ENCODE measurements at regions not wholly inside any gene's neighbourhood (a gene's known extent, or its start where the extent isn't known, plus 50 kb on each side); places are given as distances from the start of the nearest gene placed in this dataset.
A peak's percentile ranks its signal among the peaks of the same experiment; 100 is the strongest.

DNA sequence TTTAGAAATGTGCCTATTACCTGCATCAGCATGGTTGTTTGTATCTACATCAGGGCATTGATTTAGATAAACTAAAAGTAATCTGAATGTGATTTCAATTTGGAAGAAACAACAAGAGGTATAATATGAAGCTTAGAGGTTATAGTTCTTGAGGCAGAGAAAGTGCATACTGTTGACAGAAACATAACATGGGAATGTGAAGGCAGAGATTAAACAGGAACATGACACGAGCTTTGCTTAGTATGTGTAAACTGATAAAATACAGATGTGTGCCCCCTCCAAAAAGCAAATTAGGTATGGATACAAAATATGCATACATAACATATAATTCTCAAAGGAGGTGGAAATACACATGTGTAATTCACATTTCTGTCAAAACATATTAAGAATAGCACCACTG, 1180.2 kb upstream of the ADGRL3 start:
- no peak for DNase-seq (ENCODE audit: low read depth)

DNA sequence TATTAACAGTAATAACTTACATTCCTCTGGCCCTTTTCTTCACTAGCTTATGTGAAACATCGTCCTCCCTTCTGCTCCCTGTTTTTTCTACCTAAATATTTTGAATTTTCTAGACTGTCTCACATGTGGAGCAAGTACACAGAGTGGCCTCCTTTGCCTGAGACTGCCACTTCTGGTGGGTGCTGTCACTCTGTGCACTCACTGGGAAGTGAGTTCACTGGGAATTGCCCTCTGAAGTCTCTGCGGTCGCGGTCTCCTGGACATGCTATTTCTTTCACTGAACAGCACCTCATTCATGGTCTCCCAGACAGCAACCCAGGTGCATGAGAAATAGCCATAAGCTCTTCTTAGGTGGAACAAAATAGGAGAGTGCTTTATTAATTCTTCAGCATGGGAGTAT, 1179.7 kb upstream of the ADGRL3 start:
- DNase-seq (ENCODE audit: low read depth), result no peak

DNA sequence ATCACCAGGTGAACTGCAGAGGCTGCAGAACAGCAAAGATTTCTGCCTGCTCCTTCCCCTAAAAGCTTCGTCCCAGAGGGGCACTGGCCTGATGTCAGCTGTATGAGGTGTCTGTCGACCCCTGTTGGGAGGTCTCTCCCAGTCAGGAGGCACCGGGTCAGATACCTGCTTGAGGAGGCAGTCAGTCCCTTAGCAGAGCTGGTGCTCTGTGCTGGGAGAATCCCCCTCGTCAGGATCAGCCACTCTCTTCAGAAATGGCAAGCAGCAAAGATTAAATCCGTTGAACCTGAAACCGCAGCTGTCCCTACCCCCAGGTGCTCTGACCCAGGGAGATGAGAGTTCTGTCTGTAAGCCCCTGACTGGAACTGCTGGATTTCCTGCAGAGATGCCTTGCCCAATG, 1166.3 kb upstream of the ADGRL3 start:
- DNase-seq (ENCODE audit: low read depth), result no peak

DNA sequence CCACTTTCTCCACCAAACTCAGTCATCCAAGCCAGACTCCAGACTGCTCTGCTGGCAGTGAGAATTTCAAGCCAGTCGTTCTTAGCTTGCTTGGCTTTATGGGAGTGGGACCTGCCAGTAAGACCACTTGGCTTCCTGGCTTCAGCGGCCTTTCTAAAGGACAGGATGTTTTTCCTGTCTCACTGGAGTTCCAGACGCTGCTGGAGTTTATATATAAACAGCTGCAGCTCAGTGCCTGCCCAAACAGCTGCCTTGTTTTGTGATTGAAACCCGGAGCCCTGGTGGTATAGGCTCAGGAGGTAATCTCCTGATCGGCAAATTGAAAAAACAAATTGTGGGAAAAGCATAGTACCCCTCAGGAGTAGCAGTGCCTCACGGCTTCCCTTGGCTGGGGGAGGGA, 1165.8 kb upstream of the ADGRL3 start:
- no peak for DNase-seq (ENCODE audit: low read depth)

DNA sequence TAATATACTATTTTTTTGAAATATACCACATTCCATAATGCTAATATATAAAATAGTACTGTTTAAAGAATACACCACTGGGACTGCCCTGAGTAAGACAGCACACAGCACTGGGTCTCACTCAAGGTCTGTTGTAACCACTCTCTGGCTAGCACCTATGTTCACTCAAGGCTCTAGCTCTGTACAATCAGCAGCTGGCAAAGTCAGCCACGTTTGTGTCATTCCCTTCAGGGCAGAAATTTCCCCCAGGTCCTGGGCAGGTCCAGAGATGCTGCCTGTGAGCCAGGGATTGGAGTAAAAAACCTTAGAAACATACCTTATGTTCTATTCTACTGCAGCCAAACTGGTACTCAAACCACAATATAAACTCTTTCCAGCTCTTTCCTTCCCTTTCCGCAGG, 1160.2 kb upstream of the ADGRL3 start:
- no peak for DNase-seq (ENCODE audit: low read depth)

DNA sequence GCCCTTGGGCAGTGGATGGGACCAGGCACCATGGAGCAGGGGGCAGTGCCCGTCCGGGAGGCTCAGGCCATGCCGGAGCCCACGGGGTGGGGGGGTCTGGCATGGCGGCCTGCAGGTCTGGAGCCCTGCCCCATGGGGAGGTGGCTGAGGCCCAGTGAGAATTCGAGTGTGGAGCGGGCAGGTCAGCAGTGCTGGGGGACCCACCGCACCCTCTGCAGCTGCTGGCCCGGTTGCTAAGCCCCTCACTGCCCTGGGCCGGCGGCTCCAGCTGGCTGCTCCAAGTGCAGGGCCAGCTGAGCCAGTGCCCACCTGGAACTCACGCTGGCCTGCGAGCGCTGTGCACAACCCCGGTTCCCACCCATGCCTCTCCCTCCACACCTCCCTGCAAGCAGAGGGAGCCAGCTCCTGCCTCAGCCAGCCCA, 1157.9 kb upstream of the ADGRL3 start:
- DNase-seq (ENCODE audit: low read depth), result no peak

DNA sequence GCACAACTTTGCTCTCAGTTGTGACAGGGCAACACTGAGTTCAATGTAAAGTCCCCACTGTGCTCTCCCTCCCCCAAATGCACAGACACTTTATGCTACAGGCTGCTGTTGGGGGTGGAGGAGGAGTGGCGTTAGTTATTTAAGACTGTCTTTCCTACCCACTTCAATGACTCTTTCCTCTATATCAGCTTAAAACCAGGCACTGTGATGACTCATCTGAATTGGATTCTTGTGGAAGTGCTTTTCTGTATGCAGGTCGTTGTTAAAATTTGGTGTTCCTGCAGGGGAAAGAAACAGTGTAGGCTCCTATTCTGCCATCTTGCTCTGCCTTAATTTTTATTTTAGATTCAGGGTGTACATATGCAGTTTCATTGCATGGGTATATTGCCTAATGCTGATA, 1157.2 kb upstream of the ADGRL3 start:
- DNase-seq (ENCODE audit: low read depth), result peak; percentile 40

DNA sequence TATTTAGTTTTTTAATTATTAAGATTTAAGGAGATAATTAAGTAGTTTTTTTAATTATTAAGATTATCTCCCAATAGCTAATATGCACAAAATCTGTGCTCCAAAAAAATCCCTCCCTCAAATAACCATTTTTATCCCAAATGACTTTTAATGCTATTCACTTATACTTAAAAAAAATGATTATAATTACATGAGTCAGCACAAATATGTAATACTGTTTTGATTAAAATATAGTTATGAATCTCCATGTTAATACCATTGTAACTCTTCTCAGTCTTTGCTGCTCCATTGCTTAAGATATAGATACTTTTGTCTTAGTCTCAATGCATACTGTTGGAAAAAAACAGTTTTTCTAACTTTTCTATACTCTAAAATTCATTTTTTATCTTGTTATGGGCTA, 1121.1 kb upstream of the ADGRL3 start:
- no peak for DNase-seq (ENCODE audit: low read depth)

DNA sequence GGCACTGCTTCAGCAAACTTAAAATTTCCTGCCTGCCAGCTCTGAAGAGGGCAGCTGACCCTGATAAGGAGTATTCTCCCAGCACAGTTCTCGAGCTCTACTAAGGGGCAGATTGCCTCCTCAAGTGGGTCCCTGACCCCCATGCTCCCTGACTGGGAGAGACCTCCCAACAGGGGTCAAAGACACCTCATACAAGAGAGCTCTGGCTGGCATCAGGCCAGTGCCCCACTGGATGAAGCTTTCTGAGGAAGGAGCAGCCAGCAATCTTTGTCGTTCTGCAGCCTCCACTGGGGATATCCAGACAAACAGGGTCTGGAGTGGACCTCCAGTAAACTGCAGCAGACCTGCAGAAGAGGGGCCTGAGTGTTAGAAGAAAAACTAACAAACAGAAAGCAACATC, 1118.3 kb upstream of the ADGRL3 start:
- DNase-seq (ENCODE audit: low read depth), result no peak

DNA sequence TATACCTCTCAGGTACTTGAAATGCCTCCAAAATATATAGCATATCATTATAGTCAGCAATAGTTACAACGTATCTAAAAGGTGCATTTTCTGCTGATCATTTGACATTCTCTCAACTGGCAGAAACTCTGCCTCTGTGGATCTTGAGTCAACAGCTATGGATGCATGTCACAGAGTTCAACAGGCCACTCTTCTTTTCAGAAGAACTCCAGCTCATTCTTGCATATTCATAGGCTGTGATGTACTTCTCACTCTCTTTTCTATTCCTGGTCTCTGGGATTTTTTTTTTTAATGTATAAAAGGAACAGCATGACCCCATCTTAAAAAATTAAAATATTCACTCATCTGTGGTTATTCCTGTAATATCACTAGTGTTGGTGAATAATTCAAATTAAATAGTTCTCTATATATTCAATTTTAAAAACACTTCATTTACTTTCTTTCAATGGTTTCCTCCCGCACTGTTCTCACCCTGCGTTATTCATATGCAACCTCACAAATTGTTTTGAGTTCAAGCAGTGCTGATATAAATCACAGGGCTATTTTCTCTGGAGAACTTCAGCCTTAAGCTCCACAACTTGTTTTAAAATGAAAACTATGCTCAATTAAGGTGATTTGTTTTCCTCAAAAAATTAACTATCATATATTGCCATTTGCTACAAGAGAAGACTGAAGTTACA, 1111.2 kb upstream of the ADGRL3 start:
- no peak for DNase-seq (ENCODE audit: low read depth)

DNA sequence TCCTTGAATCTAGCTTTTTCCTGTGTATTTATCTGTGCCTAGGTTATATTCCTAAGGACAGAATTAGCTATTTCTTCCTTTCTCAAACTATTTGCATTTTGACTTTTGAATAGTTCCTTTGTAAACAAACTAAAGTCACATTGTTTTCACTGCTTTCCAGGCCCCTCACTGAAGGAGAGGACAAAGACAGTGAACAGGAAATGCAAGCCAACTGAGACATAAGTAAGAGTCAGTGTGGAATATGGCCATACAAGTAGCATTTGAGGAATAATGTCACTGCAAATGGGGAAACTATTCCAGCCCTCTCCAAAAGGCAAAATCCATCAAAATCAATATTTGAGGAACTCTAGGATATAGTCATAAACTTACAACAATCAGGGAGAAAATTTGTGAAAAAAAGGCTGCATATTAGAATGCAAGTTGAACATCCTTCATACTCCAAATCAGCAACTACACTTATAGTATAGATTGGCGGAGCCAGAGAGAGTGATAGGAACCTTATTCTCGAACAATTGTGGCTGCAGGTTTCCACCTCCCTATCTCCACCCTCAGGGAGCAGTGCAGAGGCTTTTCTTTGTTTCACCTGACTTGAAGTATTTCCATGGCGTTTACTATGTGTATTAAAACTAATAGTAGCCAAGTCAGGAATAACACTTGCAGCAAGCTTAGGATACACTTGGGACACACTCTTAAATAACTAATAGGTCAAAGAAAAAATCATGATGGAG, 1110.4 kb upstream of the ADGRL3 start:
- DNase-seq (ENCODE audit: low read depth), result no peak

DNA sequence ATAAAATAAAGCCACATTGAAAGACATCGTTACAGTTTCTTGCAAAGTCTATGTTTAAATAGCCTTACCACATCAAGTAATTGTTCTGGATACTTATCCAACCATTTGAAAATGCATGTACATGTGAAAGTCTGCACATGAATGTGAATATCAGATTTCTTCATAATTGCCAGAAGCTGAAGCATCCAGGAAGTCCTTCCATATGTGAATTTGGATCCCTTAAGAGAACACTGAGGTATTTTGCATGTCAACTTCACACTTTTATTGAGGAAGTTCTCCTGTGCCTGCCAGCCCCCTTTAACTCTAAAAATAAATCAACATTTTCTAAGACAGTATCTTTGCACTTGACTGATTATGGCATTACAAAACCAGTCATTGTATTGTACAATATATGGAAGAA, 1103.5 kb upstream of the ADGRL3 start:
- no peak for DNase-seq (ENCODE audit: low read depth)

DNA sequence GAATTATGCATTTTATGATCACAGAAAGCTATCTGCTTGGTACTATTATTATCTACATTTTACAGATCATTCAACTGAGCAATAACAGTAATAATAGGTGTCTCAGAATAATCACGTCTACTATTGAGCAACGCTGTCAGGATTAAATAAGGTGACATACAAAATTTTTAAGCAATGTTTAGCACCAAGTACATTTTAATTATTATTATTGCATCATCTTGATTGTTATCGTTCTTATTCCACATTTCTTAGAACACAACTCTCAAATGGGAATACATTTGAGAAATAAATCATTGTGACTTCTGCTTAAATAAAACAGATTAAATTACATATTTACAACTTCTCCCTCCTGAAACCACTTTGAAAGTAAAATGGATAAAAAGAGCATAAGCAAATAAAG, 1083.5 kb upstream of the ADGRL3 start:
- no peak for DNase-seq (ENCODE audit: low read depth)

DNA sequence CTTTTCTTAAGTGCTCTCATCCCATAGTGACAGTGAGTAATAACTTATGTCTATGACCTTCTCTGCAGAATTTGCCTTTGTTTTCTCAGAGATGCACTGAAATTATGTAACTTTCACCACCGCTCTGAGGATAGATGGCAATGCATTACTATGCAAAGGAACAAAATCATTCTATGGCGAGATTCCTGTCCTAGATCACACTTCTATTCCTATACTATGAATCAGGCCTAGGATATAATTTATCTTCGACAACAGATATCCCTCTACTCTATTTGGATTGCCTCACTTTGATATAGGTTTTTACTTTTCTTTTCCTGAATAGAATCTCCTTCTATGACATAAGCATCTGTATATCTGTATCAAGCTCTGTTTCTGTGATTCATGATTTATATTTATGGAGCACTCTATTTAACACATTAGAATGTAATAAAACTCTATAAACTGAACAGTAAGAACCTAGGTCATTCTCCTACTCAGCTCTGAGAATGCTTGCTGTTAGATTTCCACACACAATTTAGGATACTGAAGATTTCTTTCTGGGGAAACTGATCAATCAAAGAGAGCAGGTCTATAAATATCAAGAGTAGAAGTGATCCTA, 1082.3 kb upstream of the ADGRL3 start:
- DNase-seq (ENCODE audit: low read depth), result no peak

DNA sequence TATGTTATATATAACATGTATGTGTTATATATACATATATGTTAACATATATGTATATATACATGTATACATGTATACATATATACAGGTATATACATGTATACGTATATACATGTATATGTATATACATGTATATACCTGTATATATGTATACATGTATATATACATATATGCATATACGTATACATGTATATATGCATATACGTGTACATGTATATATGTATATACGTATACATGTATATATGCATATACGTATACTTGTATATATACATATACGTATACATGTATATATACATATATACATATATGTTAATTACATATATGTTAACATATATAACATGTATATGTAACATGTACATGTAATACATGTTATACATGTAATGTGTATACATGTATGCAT, 1077.3 kb upstream of the ADGRL3 start:
- no peak for DNase-seq (ENCODE audit: low read depth)

DNA sequence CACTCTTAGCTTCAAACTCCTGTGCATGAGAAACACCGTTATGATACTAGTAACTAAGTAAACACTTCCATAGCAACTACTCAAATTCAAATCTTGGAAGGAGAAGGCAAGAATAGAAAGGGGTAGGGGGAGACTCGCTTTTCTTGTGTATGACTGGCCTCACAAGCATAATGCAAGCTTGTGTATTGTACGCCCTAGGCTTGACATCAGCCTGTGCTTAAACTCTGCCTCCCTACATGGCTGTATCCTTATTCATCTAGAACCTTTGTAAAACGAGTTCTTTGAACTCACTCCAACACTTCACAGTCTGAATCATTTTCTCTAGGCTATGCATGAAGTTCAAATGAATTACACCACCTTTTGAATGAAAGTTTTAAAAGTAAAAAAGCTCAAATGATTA, 1071.2 kb upstream of the ADGRL3 start:
- peak; percentile 28 for DNase-seq (ENCODE audit: low read depth)

DNA sequence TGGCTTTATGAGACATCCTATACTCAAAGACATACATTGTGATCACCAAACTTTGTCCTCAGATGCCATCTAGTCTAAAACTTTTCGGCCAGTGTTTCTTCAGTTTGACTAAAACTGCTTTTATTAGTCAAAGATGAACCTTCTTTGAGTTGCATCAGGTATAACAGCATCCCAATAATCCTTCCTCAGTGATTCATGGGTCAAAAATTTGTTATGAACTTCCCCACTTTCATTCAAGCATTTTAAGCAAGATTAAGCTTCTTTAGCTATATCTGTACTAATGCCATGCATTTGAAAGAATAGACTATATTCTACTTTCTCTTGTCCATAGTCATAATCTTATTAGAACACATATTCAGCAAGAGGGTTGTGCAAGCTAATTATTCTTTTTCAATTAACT, 1070.4 kb upstream of the ADGRL3 start:
- peak; percentile 50 for DNase-seq (ENCODE audit: low read depth)

DNA sequence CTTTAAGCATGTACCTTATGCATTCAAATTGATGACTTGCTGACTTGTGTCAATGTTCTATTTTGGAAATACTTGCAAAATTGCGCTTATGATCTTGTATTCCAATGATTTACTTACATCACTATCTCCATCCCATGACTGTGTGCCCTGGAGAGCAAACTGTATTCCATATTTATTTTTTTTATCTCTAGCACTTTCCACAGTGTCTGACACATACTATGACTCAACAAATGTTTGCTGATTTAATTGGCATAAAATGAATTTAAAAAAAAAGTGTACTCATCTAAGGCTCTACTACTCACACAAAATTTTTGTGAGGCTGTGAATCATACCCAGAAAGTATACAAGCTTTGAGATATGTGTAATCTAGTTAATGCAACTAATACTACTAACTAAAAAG, 1066.8 kb upstream of the ADGRL3 start:
- DNase-seq (ENCODE audit: low read depth), result peak; percentile 83

DNA sequence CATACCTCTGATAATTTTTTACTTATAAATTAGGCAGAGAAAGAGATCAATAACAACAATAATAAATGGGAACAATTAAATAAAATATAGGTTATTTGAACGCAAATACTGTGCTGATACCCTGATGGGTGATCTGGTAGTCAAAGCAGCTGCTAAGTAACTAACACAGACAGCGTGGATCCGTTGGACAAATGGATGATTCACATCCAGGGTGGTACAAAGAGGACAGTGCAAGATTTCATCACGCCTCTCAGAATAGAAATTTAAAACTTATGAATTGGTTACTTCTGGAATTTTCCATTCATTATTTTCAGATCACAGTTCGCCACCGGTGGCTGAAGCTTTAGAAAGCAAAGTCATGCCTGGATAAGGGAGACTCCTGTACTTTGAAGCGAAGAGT, 1066.0 kb upstream of the ADGRL3 start:
- DNase-seq (ENCODE audit: low read depth), result peak; percentile 43

DNA sequence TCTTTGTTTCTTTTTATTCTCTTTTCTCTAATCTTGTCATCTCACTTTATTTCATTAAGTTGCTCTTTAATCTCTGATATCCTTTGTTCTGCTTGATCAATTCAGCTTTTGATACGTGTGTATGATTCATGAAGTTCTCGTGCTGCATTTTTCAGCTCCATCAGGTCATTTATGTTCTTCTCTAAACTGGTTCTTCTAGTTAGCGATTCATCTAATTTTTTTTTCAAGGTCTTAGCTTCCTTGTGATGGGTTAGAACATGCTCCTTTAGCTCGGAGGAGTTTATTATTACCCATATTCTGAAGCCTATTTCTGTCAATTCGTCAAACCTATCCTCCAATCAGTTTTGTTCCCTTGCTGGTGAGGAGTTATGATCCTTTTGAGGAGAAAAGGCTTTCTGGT, 1045.0 kb upstream of the ADGRL3 start:
- no peak for DNase-seq (ENCODE audit: low read depth)

DNA sequence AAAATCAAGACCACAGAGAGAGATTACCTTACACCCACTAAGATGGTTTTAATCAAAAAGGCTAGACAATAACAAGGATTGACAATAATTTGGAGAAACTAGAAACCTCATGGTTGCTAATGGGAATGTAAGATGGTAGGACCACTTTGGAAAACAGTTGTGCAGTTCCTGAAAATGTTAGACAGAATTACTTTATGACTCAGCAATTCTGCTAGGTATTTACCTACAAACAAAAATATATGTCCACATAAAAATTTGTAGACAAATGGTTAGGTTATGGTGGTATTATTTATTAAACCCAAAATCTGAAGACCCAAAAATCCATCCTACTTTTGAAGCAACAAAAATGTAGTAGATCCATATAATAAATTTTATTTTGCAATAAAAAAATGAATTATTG, 1027.0 kb upstream of the ADGRL3 start:
- DNase-seq (ENCODE audit: low read depth), result no peak

DNA sequence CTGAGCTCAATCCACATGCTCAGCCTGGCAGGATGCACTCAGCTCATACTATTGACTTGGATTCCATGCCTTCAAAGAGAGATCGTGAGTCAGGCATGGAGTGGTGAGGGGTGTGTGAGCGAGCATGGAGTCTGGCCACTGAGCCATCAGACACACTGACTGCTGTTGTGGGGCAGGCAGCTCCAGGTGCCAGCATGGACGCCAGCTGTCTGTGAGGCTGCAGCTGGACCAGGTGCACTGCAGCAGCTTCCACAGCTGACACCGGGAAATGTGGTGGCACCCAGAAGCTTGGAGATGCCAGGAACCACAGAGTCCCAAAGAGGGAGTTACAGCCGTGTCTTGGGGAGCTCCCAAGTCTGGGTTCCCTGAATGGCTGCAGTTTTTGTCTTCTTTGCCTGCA, 1026.4 kb upstream of the ADGRL3 start:
- DNase-seq (ENCODE audit: low read depth), result no peak

DNA sequence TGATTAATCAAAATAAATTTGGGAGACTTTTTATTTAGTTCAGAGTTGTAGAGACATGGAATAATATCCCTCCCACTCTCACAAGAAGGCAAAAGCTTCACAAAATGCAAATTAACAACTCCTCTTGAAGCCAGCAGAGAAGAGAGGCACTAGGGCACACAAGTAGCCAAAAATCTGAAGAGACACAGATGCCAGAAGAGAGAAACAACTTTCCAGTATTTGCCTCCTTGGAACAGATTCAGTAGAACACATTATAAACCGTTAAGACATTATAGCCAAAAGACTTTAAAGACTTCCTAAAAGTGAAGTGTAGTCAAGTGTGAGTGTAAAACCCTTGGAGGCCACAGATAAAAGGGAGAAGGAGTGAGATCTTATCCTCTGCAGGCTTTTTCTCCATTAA, 1024.9 kb upstream of the ADGRL3 start:
- DNase-seq (ENCODE audit: low read depth), result no peak

DNA sequence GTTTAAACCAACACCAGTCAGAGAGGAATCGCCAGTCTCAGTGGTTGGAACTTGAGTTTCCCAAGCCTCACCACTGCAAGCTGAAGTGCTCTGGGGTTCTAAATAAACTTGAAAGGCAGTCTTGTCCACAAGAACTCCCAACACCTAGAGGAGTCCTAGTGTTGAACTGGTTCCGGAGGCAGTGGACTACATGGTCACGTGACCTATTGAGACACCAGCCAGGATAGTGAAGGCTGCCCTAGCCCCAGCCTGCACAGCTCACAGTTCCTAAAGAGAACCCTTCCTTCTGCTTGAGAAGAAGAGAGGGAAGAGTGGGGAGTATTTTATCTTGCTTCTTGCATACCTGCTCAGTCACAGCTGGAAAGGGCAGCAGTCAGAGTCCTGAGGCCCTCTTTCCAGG, 1012.7 kb upstream of the ADGRL3 start:
- no peak for DNase-seq (ENCODE audit: low read depth)
